Activated naive CD8-positive, alpha-beta T cell treated with anti-CD3 and anti-CD28 coated beads, Interleukin-2, amount 50 U/mL, for 24 hours (primary cell): ENCODE measurements at regions not wholly inside any gene's neighbourhood (a gene's known extent, or its start where the extent isn't known, plus 50 kb on each side); places are given as distances from the start of the nearest gene placed in this dataset.

Experiments
- ATAC-seq: fragments of 150-1000 bp; cut with Tn5 transposase; one replicate; pipeline ENCODE4 v1.10.0; 2021
- DNase-seq: peaks from one replicate; pipeline ENCODE4 v3.0.0; 2021
- H3K27ac Mint-ChIP-seq: one replicate; pipeline ENCODE4 v1.8.0; 2021; ENCODE audit warnings: mild to moderate bottlenecking, mixed read lengths
- H3K27me3 Mint-ChIP-seq: one replicate; pipeline ENCODE4 v1.8.0; 2021; ENCODE audit warnings: mixed read lengths
- H3K36me3 Mint-ChIP-seq: one replicate; pipeline ENCODE4 v1.8.0; 2021; ENCODE audit warnings: low read depth, mixed read lengths
- H3K4me1 Mint-ChIP-seq: one replicate; pipeline ENCODE4 v1.8.0; 2021; ENCODE audit warnings: mixed read lengths
- H3K4me3 Mint-ChIP-seq: one replicate; pipeline ENCODE4 v1.8.0; 2021; ENCODE audit warnings: mild to moderate bottlenecking, moderate library complexity, mixed read lengths
- H3K9me3 Mint-ChIP-seq: one replicate; pipeline ENCODE4 v1.8.0; 2021; ENCODE audit warnings: mixed read lengths

DNA sequence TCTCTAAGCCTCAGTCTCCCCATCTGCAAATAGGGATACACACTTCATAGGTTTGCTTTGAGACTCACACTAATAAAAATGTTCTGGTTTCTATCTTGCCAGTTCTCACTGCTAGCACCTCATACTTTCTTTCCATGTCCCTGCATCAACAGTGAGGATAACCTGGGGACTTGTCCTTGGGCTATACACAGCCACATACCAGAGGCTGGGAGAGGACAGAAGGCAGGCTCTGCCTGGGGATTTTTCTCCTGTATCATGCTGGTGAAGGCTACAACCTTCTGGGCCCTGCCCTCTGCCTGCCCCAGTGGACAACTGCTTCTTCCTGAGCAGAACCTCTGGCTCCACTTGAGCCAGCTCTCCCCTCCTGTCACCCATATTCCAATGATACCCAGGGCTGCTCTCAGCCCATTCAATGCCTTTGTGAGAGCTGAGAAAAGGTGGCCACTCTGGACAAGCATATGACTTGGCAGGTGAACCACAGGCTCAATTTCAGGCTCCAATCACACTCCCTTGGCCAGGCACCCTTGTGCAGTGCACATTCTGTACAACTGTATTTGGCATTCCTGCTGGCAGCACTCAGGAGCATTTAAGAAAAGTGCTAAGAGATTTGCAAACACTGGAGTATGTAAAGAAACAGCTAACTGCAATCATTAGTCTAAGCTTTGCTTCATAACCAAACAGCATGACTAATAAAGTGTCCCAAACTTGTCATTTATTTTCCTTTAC, 135.8 kb upstream of the VRK1 start:
- ATAC-seq = no peak
- Mint-ChIP-seq H3K27me3 (peaks cover 30% of the 10 kb centered on the region), H3K4me3 (no peak overlapping the region), H3K4me1 (no peaks in the 10 kb centered on the region), H3K27ac (no peak overlapping the region), H3K9me3 (peaks cover 10% of the 10 kb centered on the region), H3K36me3 (no peaks in the 10 kb centered on the region)
- no peak for DNase-seq

DNA sequence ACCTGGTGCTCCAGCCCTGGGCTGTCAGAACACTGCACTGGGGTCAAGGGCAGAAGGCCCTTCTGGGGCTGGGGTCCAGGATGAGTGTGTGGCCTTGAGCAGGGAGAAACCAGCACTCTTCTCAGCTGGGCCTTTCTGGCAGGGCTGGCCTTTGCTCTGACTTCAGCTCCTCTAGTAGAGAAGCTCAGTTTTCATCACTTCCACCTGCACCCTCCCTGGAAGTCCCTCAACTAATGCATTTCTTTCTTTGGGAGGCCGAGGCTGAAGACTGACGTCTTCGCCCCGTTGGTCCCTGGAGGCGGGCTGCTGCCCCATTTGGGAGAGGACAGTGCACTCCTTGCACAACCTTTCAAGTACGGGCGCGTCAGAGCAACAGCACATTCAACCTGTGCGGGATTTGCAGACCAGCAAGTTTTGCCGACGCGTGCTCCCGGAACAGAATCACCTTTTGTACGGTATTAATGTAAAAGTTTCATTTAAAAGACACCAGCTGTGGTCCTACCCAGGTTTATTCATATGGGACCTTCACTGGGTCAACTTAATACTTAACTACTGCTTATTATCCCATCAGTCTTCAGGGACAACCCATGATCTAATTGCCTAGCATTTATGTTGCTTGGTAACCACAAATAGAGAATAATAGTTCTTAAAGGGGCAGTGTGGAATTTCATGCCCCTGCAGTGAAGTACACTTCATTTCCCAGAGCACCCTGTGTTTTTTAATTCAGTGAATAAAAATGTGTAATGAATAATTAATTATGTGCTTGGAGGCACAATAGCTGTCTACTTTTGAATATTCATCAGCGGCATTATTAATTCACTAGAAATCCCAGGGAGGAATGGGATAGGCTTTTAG, 134.8 kb upstream of the VRK1 start:
- no peaks in the 10 kb centered on the region for H3K36me3 Mint-ChIP-seq
- no peaks in the 10 kb centered on the region for H3K4me1 Mint-ChIP-seq
- no peak overlapping the region for H3K4me3 Mint-ChIP-seq
- H3K27ac Mint-ChIP-seq = no peak overlapping the region
- no peak for DNase-seq
- no peak for ATAC-seq
- H3K9me3 Mint-ChIP-seq = peaks cover 5% of the 10 kb centered on the region
- H3K27me3 Mint-ChIP-seq = peaks cover 33% of the 10 kb centered on the region

DNA sequence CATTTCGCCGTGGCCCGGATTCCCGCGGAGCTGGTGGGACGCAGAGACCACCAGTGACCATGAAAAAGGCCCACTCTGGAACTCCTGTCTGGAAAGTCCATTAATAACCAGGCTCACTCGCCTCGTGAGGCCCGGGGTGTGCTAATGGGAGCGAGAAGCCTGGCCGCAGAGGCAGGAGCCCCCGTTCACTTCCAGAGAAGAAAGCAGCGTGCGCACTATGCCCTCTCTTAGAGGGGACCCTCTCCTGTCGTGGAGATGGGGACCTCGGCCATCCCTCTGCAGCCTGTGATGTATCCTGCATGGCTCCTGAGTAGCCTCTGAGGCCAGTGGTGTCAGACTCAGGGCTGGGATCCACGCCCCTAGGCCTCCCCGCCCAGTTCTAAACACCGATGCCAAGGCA, 134.1 kb upstream of the VRK1 start:
- DNase-seq (no peak), ATAC-seq (no peak)
- Mint-ChIP-seq H3K9me3 (no peaks in the 10 kb centered on the region), H3K36me3 (no peaks in the 10 kb centered on the region), H3K4me3 (no peak overlapping the region), H3K27ac (no peak overlapping the region), H3K4me1 (no peaks in the 10 kb centered on the region), H3K27me3 (peaks cover 37% of the 10 kb centered on the region)

DNA sequence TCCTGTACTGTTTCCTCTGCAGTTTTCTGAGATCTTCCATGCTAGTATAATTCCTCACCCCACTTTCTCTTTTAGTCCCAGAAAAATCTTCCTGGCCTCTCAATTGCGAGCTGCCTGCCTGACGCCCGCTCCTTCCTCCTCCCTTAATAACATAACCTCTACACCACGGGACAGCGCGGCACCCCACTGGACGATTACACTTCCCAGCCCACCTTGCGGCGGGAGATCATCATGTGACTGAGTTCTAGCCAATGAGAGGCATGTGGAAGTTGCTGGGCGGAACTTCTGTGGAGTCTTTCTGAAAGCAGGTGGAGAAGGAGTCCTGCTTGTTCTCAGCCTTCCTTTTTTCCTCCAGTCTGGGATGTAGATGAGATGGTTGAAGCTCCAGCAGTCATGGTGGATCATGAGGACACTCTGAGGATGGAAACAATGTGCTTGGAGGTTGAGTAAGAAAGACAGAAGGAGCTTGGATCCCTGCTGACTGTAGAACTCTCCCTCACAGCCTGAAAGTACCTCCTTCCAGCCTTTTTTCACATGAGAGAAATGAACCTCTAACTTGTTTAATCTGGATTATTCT, 133.6 kb upstream of the VRK1 start:
- no peak for DNase-seq

DNA sequence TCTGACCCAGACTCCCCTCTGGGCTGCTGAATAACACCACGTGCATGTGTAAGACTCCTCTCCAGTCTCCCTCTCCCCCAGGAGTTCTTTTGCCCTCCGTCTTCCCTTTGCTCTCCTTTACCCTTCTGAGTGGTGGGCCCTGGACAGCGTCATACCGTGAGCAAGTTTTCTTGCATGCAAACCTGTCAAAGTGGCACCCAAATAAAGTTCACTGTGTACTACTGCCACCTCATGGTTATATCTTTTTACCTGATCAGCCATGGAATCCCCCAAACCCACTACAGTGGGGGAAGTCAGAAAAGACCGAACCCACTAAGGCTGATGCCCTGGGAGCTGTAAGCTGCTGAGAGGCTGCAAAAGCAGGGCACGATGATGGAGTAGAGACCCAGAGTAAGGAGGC, 131.1 kb upstream of the VRK1 start:
- ATAC-seq (no peak), DNase-seq (no peak)
- no peaks in the 10 kb centered on the region for H3K9me3 Mint-ChIP-seq
- H3K27ac Mint-ChIP-seq = no peak overlapping the region
- peaks cover 26% of the 10 kb centered on the region for H3K27me3 Mint-ChIP-seq
- H3K4me3 Mint-ChIP-seq = no peak overlapping the region
- H3K4me1 Mint-ChIP-seq = no peaks in the 10 kb centered on the region
- H3K36me3 Mint-ChIP-seq = no peaks in the 10 kb centered on the region

More for the DNA sequence above, 133.6 kb upstream of the VRK1 start:
- ATAC-seq = no peak
- Mint-ChIP-seq H3K4me1 (no peaks in the 10 kb centered on the region), H3K27me3 (peaks cover 39% of the 10 kb centered on the region), H3K9me3 (no peaks in the 10 kb centered on the region), H3K4me3 (no peak overlapping the region), H3K27ac (peak overlapping the region; percentile 21), H3K36me3 (no peaks in the 10 kb centered on the region)

DNA sequence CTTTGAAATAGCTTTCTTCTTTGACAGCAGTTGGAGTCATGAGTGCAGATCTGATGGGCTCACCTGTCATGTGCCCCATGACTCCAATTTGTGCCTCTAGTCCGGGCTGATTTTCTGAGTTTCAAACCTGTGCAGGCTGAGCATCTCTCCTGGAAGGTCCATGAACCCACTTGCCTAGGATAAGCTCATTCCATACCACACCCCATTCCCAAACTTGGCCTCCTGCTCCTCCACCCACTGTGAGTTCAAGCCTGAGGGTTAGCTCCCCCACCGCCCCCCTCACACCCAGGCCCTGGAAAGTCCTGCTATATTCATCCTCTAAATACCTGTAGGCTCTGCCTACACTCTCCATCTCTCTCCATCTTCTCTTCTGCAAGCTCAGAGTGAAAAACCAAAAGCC, 126.8 kb upstream of the VRK1 start:
- Mint-ChIP-seq H3K9me3 (no peaks in the 10 kb centered on the region), H3K36me3 (no peaks in the 10 kb centered on the region), H3K4me1 (no peaks in the 10 kb centered on the region), H3K27ac (no peak overlapping the region), H3K27me3 (peaks cover 31% of the 10 kb centered on the region), H3K4me3 (no peak overlapping the region)
- no peak for ATAC-seq
- DNase-seq = no peak

DNA sequence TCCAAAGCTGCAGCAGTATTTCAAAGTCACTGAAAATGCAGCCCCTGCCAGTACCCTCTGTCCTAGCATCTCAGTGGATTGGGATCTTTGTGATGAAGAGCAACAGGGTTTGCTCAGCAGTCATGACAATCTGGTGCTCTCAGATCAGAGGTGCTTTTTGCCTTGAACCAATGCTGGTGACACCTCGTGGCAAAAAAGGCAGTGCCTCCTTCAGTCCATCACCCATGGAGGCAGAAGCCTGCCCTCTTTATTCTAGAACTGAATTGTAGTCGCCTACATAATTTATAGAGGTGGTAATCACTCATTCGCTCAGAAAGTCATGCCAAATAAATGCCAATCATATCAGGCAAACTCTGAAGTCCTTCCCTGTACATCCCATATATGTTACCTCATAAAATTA, 126.0 kb upstream of the VRK1 start:
- no peak for ATAC-seq
- peaks cover 32% of the 10 kb centered on the region for H3K27me3 Mint-ChIP-seq

DNA sequence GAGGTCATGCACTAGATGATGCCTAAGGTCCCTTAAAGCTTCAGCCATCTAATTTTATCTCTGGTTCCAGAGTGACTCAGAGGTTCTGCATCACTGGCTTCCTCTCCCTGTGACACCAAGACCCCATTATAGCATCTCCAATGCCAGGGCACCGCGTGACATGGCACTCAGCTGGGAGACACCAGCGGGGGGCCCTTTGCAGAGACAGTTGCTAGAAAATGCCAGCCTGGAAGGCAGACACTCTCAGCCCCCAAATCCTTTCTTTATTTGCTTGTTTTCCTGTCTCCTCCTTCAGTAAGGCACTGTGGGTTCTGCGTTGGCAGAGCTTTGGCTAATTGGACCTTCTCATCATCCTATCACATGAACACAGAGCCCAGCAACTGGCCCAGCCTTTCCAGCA, 123.5 kb upstream of the VRK1 start:
- H3K4me3 Mint-ChIP-seq = no peak overlapping the region
- no peak overlapping the region for H3K27ac Mint-ChIP-seq
- DNase-seq (no peak), ATAC-seq (no peak)
- H3K27me3 Mint-ChIP-seq = peaks cover 17% of the 10 kb centered on the region
- no peaks in the 10 kb centered on the region for H3K4me1 Mint-ChIP-seq
- H3K36me3 Mint-ChIP-seq = no peaks in the 10 kb centered on the region
- no peaks in the 10 kb centered on the region for H3K9me3 Mint-ChIP-seq

More for the DNA sequence above, 126.0 kb upstream of the VRK1 start:
- Mint-ChIP-seq H3K4me1 (no peaks in the 10 kb centered on the region), H3K4me3 (no peak overlapping the region), H3K27ac (no peak overlapping the region), H3K9me3 (no peaks in the 10 kb centered on the region), H3K36me3 (no peaks in the 10 kb centered on the region)
- no peak for DNase-seq

DNA sequence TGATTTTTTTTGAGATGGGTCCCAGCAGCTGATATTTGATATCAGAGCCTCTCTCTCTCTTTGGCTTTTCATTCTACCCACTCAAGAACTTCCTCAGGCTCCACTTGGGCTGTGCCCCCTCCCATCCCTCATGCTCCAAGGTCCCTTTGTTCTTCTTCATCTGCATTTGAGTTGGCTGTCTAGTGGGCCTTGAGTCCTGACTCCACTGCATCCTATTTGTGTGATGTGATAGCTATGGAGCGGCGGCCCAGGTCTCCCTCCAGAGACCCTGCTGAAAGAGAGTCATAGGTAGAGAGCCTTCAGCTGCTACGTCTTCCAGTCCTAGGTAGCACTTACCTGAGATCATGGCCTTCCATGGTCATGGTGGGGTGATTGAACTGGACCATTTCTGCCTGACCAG, 123.1 kb upstream of the VRK1 start:
- ATAC-seq = no peak
- Mint-ChIP-seq H3K36me3 (no peaks in the 10 kb centered on the region), H3K4me3 (no peak overlapping the region), H3K27ac (no peak overlapping the region), H3K27me3 (peaks cover 16% of the 10 kb centered on the region), H3K9me3 (no peaks in the 10 kb centered on the region), H3K4me1 (no peaks in the 10 kb centered on the region)
- no peak for DNase-seq

DNA sequence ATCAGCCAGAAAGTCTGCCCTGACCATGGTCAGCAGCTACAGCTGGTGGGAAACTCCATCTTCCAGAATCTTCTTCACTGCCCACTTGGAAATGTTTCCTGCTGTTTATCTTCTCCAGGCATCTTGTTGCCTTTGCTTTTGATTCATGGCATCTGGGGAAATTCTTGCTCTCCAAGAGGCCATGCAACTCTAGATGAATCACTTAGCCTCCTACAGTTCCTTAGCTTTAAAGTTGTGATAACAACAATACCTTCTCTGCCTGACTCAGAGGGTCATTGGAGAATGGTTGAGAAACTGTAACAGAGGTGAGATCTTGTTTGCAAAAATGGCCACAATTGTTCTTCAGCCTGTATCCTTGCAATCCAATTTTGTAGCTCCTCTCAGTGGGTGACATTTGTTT, 121.0 kb upstream of the VRK1 start:
- H3K36me3 Mint-ChIP-seq = no peaks in the 10 kb centered on the region
- DNase-seq = no peak
- H3K27ac Mint-ChIP-seq = no peak overlapping the region
- peaks cover 16% of the 10 kb centered on the region for H3K27me3 Mint-ChIP-seq
- no peak for ATAC-seq
- H3K9me3 Mint-ChIP-seq = no peaks in the 10 kb centered on the region
- no peak overlapping the region for H3K4me3 Mint-ChIP-seq
- H3K4me1 Mint-ChIP-seq = no peaks in the 10 kb centered on the region

DNA sequence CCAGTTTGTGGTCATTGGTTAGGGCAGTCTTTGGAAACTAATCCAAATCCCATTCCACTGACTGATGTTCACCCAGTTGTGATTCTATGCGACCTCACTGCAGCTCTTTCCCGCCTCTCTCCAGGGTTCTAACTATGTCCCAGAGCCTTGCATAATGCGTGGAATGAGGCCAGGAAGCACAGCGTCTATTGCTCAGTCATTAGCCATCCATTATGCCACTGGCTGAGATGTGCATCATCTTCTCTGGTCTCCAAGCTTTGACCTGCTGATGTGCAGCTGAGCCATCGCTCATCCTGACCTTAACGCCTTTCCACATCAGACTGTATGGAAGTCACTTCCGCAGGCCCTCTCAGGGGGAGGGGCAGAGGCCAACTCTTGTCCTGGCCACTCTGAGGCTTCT, 115.4 kb upstream of the VRK1 start:
- H3K9me3 Mint-ChIP-seq = no peaks in the 10 kb centered on the region
- no peaks in the 10 kb centered on the region for H3K36me3 Mint-ChIP-seq
- no peaks in the 10 kb centered on the region for H3K4me1 Mint-ChIP-seq
- no peak overlapping the region for H3K27ac Mint-ChIP-seq
- ATAC-seq (no peak), DNase-seq (no peak)
- H3K4me3 Mint-ChIP-seq = no peak overlapping the region
- H3K27me3 Mint-ChIP-seq = peaks cover 8% of the 10 kb centered on the region

DNA sequence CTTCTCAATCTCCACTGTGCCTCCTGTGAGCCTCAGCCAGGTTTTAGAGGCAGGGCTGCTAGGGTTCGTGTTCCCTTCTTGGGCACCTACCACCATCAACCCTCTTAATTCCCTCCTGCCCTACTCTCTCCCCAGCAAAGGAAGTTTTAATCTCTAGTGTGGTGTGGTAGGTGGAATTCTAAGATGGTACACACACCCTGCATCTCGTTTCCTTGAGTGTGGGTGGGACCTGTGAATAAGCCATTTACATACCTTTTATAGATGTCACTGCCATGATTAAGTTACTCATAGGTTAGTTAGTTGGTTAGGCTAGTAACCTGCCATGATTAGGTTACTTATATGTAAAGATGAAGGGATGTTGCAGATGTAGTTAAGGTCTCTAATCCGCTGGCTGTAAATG, 114.8 kb upstream of the VRK1 start:
- DNase-seq = no peak
- H3K4me3 Mint-ChIP-seq = no peak overlapping the region
- no peak overlapping the region for H3K27ac Mint-ChIP-seq
- peaks cover 6% of the 10 kb centered on the region for H3K27me3 Mint-ChIP-seq
- no peak for ATAC-seq
- H3K36me3 Mint-ChIP-seq = no peaks in the 10 kb centered on the region
- no peaks in the 10 kb centered on the region for H3K9me3 Mint-ChIP-seq
- H3K4me1 Mint-ChIP-seq = no peaks in the 10 kb centered on the region

DNA sequence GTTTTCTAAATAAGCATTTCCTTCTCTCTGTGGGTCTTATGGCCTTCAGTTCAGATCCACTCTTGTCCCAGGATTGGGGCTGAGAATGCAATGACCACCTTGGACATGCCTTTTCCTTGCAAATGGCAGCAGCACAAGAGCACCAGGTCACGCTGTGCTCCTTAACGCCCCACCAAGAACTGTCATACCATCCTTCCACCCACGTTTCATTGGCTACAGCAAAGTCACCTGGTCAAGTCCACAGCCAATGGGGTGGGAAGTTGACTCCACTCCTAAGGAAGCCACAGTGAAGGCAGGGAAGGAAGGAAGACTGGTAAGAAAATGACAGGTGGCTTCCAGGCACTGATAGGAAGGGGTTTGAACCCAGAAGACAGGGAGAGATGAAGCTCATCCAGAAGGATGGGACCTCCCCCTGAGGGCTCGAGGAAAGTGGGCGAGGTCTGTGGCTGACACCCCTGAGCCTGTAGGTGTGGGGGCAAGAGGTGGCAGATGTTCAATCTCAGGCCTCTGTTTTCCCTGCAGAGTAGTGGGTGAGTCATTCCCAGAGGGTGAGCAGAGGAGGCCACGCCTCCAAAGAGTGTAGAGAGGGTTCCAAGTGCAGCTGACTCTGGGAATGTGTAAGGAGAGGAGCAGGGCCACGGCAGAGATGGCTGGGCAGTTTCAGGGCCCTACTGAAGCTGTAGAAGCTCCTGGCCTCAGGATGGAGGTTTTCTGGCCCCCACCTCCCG, 113.5 kb upstream of the VRK1 start:
- ATAC-seq = no peak
- H3K9me3 Mint-ChIP-seq = no peaks in the 10 kb centered on the region
- DNase-seq = no peak
- H3K4me1 Mint-ChIP-seq = no peaks in the 10 kb centered on the region
- peaks cover 2% of the 10 kb centered on the region for H3K27me3 Mint-ChIP-seq
- no peak overlapping the region for H3K27ac Mint-ChIP-seq
- no peaks in the 10 kb centered on the region for H3K36me3 Mint-ChIP-seq
- H3K4me3 Mint-ChIP-seq = no peak overlapping the region

DNA sequence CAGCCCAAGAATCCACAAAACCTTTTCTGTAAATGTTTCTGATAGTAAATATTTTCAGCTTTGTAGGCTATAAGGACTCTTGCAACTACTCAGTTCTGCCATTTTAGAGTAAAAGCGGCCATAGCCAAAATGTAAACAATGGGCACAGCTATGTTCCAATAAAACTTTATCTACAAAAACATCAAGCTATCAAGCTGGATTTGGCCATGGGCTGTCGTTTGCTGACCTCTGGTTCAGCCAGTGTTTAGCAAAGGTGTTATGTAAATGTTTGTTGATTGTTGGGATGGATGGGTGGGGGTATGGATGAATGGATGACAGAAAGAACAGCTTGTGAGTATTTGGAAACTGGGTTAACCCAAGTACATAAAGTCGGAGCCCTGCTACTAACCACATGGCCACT, 111.1 kb upstream of the VRK1 start:
- ATAC-seq (no peak), DNase-seq (no peak)
- Mint-ChIP-seq H3K27ac (no peak overlapping the region), H3K4me1 (no peaks in the 10 kb centered on the region), H3K9me3 (no peaks in the 10 kb centered on the region), H3K36me3 (no peaks in the 10 kb centered on the region), H3K4me3 (no peak overlapping the region), H3K27me3 (peaks cover 6% of the 10 kb centered on the region)
